Right atrium auricular region (tissue), 2 donors: ENCODE measurements at regions not wholly inside any gene's neighbourhood (a gene's known extent, or its start where the extent isn't known, plus 50 kb on each side); places are given as distances from the start of the nearest gene placed in this dataset.

ENCODE experiments used
- DNase-seq: peaks from one replicate; pipeline ENCODE4 v3.0.0-alpha.2; 2019; ENCODE audit warnings: low spot score
- H3K27ac ChIP-seq, 2 donors: fragments of 200-600 bp; sonication (generic); 1 replicate in 1 of 2; 2 replicates in 1 of 2; pipeline ENCODE4 v1.5.1; 2016 to 2019
- H3K27me3 ChIP-seq, 2 donors: fragments of 200-600 bp; sonication (generic); one replicate each; pipeline versions ENCODE4 v1.5.1 to v1.6.0; 2017 to 2019
- H3K36me3 ChIP-seq: fragments of 200-600 bp; sonication (generic); one replicate; pipeline ENCODE4 v1.5.1; 2016
- H3K4me1 ChIP-seq, 2 donors: fragments of 200-600 bp; sonication (generic); one replicate each; pipeline versions ENCODE4 v1.5.1 to v1.6.0; 2017 to 2019
- H3K4me3 ChIP-seq, 2 donors: fragments of 200-600 bp; sonication (generic); 1 replicate in 1 of 2; 2 replicates in 1 of 2; pipeline ENCODE4 v1.5.1; 2017 to 2019; ENCODE audit warnings: mild to moderate bottlenecking in 1 of 2, moderate library complexity in 1 of 2
- H3K9me3 ChIP-seq, 2 donors: fragments of 200-600 bp; sonication (generic); one replicate each; pipeline ENCODE4 v1.5.1; 2019
- TF ChIP-seq, protein P1 (sequence below), 2 donors: fragments of 200-600 bp; sonication (generic); IDR thresholded peaks; one replicate each; pipeline ENCODE4 v1.5.1; 2019; ENCODE audit warnings: antibody characterized with exemption in 2 of 2

GRCh38 chr9:111113712-111114111, 75.4 kb upstream of the LPAR1 start:
- TF ChIP-seq, protein P1, sequence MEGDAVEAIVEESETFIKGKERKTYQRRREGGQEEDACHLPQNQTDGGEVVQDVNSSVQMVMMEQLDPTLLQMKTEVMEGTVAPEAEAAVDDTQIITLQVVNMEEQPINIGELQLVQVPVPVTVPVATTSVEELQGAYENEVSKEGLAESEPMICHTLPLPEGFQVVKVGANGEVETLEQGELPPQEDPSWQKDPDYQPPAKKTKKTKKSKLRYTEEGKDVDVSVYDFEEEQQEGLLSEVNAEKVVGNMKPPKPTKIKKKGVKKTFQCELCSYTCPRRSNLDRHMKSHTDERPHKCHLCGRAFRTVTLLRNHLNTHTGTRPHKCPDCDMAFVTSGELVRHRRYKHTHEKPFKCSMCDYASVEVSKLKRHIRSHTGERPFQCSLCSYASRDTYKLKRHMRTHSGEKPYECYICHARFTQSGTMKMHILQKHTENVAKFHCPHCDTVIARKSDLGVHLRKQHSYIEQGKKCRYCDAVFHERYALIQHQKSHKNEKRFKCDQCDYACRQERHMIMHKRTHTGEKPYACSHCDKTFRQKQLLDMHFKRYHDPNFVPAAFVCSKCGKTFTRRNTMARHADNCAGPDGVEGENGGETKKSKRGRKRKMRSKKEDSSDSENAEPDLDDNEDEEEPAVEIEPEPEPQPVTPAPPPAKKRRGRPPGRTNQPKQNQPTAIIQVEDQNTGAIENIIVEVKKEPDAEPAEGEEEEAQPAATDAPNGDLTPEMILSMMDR (IDR thresholded peaks at IDR 0.05) = no peak
- no peaks in the 10 kb centered on the region for H3K36me3 ChIP-seq
- no peaks in the 10 kb centered on the region for H3K27me3 ChIP-seq
- no peak overlapping the region for H3K4me3 ChIP-seq
- no peak overlapping the region for H3K27ac ChIP-seq
- no peaks in the 10 kb centered on the region for H3K9me3 ChIP-seq
- DNase-seq = no peak
- no peaks in the 10 kb centered on the region for H3K4me1 ChIP-seq

DNA sequence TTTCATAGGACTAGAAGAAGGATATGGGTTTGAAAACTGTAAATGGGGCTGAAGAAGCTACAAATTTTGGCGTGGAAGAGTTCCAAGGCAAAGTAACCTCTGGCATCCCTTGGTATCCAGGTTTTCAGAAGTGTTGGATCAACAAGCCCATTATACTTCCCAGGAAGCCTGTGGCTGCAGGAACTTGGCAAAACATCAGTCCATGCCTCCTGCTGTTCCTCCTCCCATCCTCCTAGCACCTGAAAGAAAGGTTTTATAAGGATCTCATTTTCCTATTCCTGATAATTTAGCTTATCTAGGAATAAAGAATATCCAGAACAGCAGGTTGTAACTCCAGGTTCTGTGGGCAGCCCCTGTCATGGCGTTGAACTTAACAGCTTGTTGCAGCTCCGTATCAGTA, 72.5 kb upstream of the LPAR1 start:
- H3K9me3 ChIP-seq = no peaks in the 10 kb centered on the region
- no peaks in the 10 kb centered on the region for H3K27me3 ChIP-seq
- H3K27ac ChIP-seq = no peak overlapping the region
- H3K4me1 ChIP-seq = no peaks in the 10 kb centered on the region
- TF ChIP-seq, protein P1 (IDR thresholded peaks at IDR 0.05) = no peak
- no peak overlapping the region for H3K4me3 ChIP-seq
- no peaks in the 10 kb centered on the region for H3K36me3 ChIP-seq
- DNase-seq = no peak

GRCh38 chr9:111108946-111109345, 70.7 kb upstream of the LPAR1 start:
- Histone ChIP-seq H3K27me3 (no peaks in the 10 kb centered on the region), H3K9me3 (no peaks in the 10 kb centered on the region), H3K4me3 (no peak overlapping the region), H3K36me3 (no peaks in the 10 kb centered on the region), H3K27ac (no peak overlapping the region), H3K4me1 (no peaks in the 10 kb centered on the region)
- DNase-seq = no peak
- TF ChIP-seq, protein P1 (IDR thresholded peaks at IDR 0.05) = no peak

DNA sequence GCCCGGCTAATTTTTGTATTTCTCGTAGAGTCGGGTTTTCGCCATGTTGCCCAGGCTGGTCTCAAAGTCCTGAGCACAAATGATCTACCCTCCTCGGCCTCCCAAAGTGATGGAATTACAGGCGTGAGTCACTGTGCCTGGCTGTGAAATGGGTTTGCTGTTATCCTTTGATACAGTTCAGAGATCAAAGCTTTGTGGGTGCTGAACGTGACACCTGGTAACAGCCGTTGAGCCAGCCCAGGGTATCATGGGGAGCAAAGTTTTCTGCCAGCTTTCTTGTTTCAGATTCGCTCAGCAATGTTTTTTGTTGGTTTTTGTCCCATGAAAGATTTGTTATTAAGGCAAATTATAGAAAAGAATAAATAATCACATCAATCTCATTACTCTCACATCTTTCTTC, 68.9 kb upstream of the LPAR1 start:
- H3K27me3 ChIP-seq = no peaks in the 10 kb centered on the region
- H3K4me3 ChIP-seq = no peak overlapping the region
- no peaks in the 10 kb centered on the region for H3K9me3 ChIP-seq
- no peak overlapping the region for H3K27ac ChIP-seq
- no peak for DNase-seq
- no peaks in the 10 kb centered on the region for H3K4me1 ChIP-seq
- no peaks in the 10 kb centered on the region for H3K36me3 ChIP-seq
- TF ChIP-seq, protein P1 (IDR thresholded peaks at IDR 0.05) = no peak

DNA sequence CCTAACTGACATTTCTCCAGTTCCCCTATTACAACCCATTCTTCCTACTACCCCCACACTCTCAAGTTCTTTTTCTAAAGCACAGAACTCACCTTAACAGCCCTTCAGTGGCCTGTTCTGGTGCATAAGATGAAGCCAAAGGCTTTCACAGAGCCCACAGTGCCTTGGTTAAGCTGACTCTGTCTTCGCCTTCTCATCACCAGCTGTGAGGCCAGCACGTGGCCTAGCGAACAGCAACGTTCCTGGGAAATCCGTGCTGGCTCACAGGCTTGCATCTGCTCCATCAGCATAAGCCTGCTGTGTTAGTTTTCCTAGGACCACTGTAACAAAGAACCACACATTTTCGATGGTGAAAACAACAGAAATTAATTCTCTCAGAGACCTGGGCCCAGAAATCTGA, 67.9 kb upstream of the LPAR1 start:
- H3K36me3 ChIP-seq = no peaks in the 10 kb centered on the region
- H3K27ac ChIP-seq = no peak overlapping the region
- no peak overlapping the region for H3K4me3 ChIP-seq
- H3K4me1 ChIP-seq = no peaks in the 10 kb centered on the region
- no peaks in the 10 kb centered on the region for H3K9me3 ChIP-seq
- TF ChIP-seq, protein P1 (IDR thresholded peaks at IDR 0.05) = no peak
- no peaks in the 10 kb centered on the region for H3K27me3 ChIP-seq
- DNase-seq = no peak

GRCh38 chr9:111102793-111103464, 64.7 kb upstream of the LPAR1 start:
- Histone ChIP-seq H3K27ac (peak overlapping the region; percentile 12 to 47), H3K4me1 (no peaks in the 10 kb centered on the region), H3K4me3 (no peak overlapping the region), H3K36me3 (no peaks in the 10 kb centered on the region), H3K27me3 (no peaks in the 10 kb centered on the region), H3K9me3 (no peaks in the 10 kb centered on the region)
- TF ChIP-seq, protein P1 (IDR thresholded peaks at IDR 0.05) = no peak
- DNase-seq = no peak
